CD4-positive, alpha-beta T cell (primary cell): ENCODE measurements at regions not wholly inside any gene's neighbourhood (a gene's known extent, or its start where the extent isn't known, plus 50 kb on each side); places are given as distances from the start of the nearest gene placed in this dataset.

Experiments used
- ATAC-seq: fragments of 200-7000 bp; cut with Tn5 transposase; one replicate; pipeline ENCODE4 v1.10.0; 2022; ENCODE audit warnings: mild to moderate bottlenecking; ENCODE audit not compliant: poor library complexity
- CTCF ChIA-PET: fragments of 350-600 bp; sonication (Branson Sonifier 250); formaldehyde crosslinking; loops from one replicate; lab custom pipeline; 2021; ENCODE audit warnings: antibody characterized with exemption, inconsistent platforms; lab: Charles Lee
- POLR2A ChIA-PET: fragments of 350-600 bp; sonication (Branson Sonifier 250); formaldehyde crosslinking; loops from one replicate; lab custom pipeline; 2021; ENCODE audit warnings: antibody characterized with exemption, inconsistent platforms; lab: Charles Lee
- DNase-seq, 14 experiments: peaks; one replicate each; pipeline ENCODE4 v3.0.0-alpha.2; 2013 to 2020; ENCODE audit warnings: mixed read lengths in 2 of 14
- H3K27ac ChIP-seq, 2 donors: one replicate each; pipeline versions ENCODE4 v1.5.1 to v1.7.0; 2013; ENCODE audit warnings: low read length in 2 of 2, low read depth in 1 of 2, mild to moderate bottlenecking in 1 of 2
- H3K27me3 ChIP-seq, 2 experiments: 1 replicate in 1 of 2; 2 replicates in 1 of 2; pipeline versions ENCODE4 v1.6.1 to v1.7.0; 2013; ENCODE audit warnings: low read length in 2 of 2, control low read depth in 1 of 2, mild to moderate bottlenecking in 1 of 2, moderate library complexity in 1 of 2; ENCODE audit not compliant: insufficient read depth in 2 of 2, control insufficient read depth in 1 of 2
- H3K36me3 ChIP-seq: one replicate; pipeline ENCODE4 v1.6.1; 2013; ENCODE audit warnings: low read length, control low read depth; ENCODE audit not compliant: insufficient read depth
- H3K4me1 ChIP-seq: one replicate; pipeline ENCODE4 v1.6.1; 2013; ENCODE audit warnings: low read length, control low read depth; ENCODE audit not compliant: insufficient read depth
- H3K4me3 ChIP-seq: one replicate; pipeline ENCODE4 v1.5.1; 2013; ENCODE audit warnings: mild to moderate bottlenecking, low read length, moderate library complexity
- H3K9me3 ChIP-seq, 2 experiments: 1 replicate in 1 of 2; 2 replicates in 1 of 2; pipeline versions ENCODE4 v1.6.1 to v1.7.0; 2013; ENCODE audit warnings: low read length in 2 of 2, mild to moderate bottlenecking in 2 of 2, control low read depth in 1 of 2, moderate library complexity in 1 of 2; ENCODE audit not compliant: control insufficient read depth in 1 of 2, insufficient read depth in 1 of 2
- H3K27ac Mint-ChIP-seq: one replicate; pipeline ENCODE4 v1.8.0; 2020; ENCODE audit warnings: mixed read lengths
- H3K27me3 Mint-ChIP-seq: one replicate; pipeline ENCODE4 v1.8.0; 2021; ENCODE audit warnings: mixed read lengths
- H3K36me3 Mint-ChIP-seq: one replicate; pipeline ENCODE4 v1.8.0; 2021; ENCODE audit warnings: low read depth, mixed read lengths
- H3K4me1 Mint-ChIP-seq: one replicate; pipeline ENCODE4 v1.8.0; 2021; ENCODE audit warnings: low read depth, mixed read lengths
- H3K4me3 Mint-ChIP-seq: one replicate; pipeline ENCODE4 v1.8.0; 2020; ENCODE audit warnings: mild to moderate bottlenecking, mixed read lengths
- H3K9me3 Mint-ChIP-seq: one replicate; pipeline ENCODE4 v1.8.0; 2020; ENCODE audit warnings: mixed read lengths
- CTCF ChIP-seq: fragments of 200-600 bp; IDR thresholded peaks from one replicate; pipeline ENCODE4 v1.8.0; 2022; ENCODE audit warnings: antibody characterized with exemption, mild to moderate bottlenecking
- intact Hi-C, 2 experiments: fragments of 100-400 bp; cut with DNase I in 1 of 2; cut with micrococcal nuclease in 1 of 2; formaldehyde crosslinking; loops; one replicate each; pipeline versions ENCODE4 v1.15.1 to v1.9.0; 2023 to 2025; cut with DNase I, micrococcal nuclease

- Mint-ChIP-seq H3K27me3 (no peaks in the 10 kb centered on the region), H3K36me3 (no peaks in the 10 kb centered on the region), H3K4me1 (no peaks in the 10 kb centered on the region), H3K9me3 (peaks cover 12% of the 10 kb centered on the region), H3K27ac (no peak overlapping the region), H3K4me3 (no peak overlapping the region)
- no peak for ATAC-seq
- intact Hi-C loops: no loop called here
- Histone ChIP-seq H3K4me3 (no peak overlapping the region), H3K36me3 (no peaks in the 10 kb centered on the region), H3K4me1 (no peaks in the 10 kb centered on the region), H3K27ac (no peak overlapping the region), H3K9me3 (peaks cover 0 to 14% of the 10 kb centered on the region in 2 experiments), H3K27me3 (no peaks in the 10 kb centered on the region)
- ChIA-PET POLR2A (no interaction called here), CTCF (no interaction called here)
- no peak for TF ChIP-seq CTCF
- DNase-seq: no peak
These were observed 81.4 kb downstream of the ATPSCKMT start for GRCh38 chr5:10168254-10168653.

- Mint-ChIP-seq H3K4me3 (no peak overlapping the region), H3K36me3 (no peaks in the 10 kb centered on the region), H3K9me3 (peaks cover 12% of the 10 kb centered on the region), H3K27me3 (no peaks in the 10 kb centered on the region), H3K27ac (no peak overlapping the region), H3K4me1 (no peaks in the 10 kb centered on the region)
- no peaks in the 10 kb centered on the region for H3K36me3 ChIP-seq
- no peak overlapping the region for H3K27ac ChIP-seq
- no peaks in the 10 kb centered on the region for H3K27me3 ChIP-seq
- ChIA-PET POLR2A (no interaction called here), CTCF (no interaction called here)
- no peak overlapping the region for H3K4me3 ChIP-seq
- ATAC-seq: no peak
- intact Hi-C loops: no loop called here
- peaks cover 0 to 14% of the 10 kb centered on the region in 2 experiments for H3K9me3 ChIP-seq
- no peak for TF ChIP-seq CTCF
- DNase-seq: no peak
- H3K4me1 ChIP-seq: no peaks in the 10 kb centered on the region
These were observed 81.9 kb downstream of the ATPSCKMT start for GRCh38 chr5:10167806-10168205.

- Mint-ChIP-seq H3K36me3 (no peaks in the 10 kb centered on the region), H3K4me1 (no peaks in the 10 kb centered on the region), H3K27me3 (no peaks in the 10 kb centered on the region), H3K27ac (no peak overlapping the region), H3K4me3 (no peak overlapping the region), H3K9me3 (peaks cover 12% of the 10 kb centered on the region)
- Histone ChIP-seq H3K4me1 (no peaks in the 10 kb centered on the region), H3K36me3 (no peaks in the 10 kb centered on the region), H3K4me3 (no peak overlapping the region), H3K27ac (no peak overlapping the region), H3K27me3 (no peaks in the 10 kb centered on the region), H3K9me3 (peaks cover 0 to 17% of the 10 kb centered on the region in 2 experiments)
- ATAC-seq (no peak), DNase-seq (no peak)
- POLR2A ChIA-PET: no interaction called here
- intact Hi-C loops: no loop called here
- no peak for TF ChIP-seq CTCF
- CTCF ChIA-PET: no interaction called here
These were observed 83.3 kb downstream of the ATPSCKMT start for GRCh38 chr5:10166392-10166791.
